ENCODE measurements at regions not wholly inside any gene's neighbourhood (a gene's known extent, or its start where the extent isn't known, plus 50 kb on each side); places are given as distances from the start of the nearest gene placed in this dataset.

DNA sequence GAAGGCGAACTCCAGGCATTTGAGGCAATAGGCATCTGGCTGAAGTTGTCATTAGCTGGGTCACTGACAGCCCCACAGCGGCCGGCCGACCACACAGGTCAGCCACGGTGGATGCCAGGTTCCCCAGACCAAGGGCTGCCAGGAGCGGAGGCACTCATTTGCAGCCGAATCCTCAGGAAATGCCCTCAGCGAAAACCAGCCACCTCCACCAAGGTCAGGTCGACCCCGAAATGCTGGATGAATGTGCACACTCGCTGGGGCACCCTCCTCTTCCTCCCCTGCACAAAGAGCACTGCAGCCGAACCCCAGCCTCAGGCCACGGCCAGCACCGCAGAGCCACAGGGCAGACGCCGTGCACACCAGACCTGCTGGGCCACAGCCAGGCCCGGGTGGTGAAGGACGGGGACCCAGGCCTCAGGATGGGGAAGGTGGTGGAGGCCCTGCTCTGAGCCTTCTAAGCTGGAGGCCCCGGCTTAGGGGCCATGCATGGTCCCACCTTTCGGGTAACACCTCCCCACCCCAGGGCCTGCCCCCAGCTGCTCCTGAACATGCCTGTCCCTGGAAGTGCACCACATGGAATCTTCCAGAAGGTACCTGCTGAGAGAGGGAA, 206.0 kb downstream of the BRD1 start:
- Histone ChIP-seq H3K27ac (ENCODE audit: low read length) (no peak overlapping the region), H4K20me1 (ENCODE audit: insufficient read depth, low read length) (no peaks in the 10 kb centered on the region), H3F3A (ENCODE audit: insufficient read depth, low read length) (no peaks in the 10 kb centered on the region), H3K9ac (ENCODE audit: low read length) (no peak overlapping the region), H3K27me3 (replicated peaks; ENCODE audit: insufficient read depth, low read length) (no peaks in the 10 kb centered on the region), H3K79me2 (ENCODE audit: low read length) (peaks cover 57% of the 10 kb centered on the region), H3K36me3 (replicated peaks; ENCODE audit: insufficient read depth, low read length) (no peaks in the 10 kb centered on the region), H2AFZ (ENCODE audit: low read length) (no peak overlapping the region), H3K9me2 (replicated peaks; ENCODE audit: insufficient read depth, low read length) (no peaks in the 10 kb centered on the region), H3K9me3 (replicated peaks; ENCODE audit: insufficient read depth, low read length) (no peaks in the 10 kb centered on the region), H3K4me1 (ENCODE audit: low read length) (no peaks in the 10 kb centered on the region), H3K4me3 (ENCODE audit: low read length) (no peak overlapping the region), H3K4me2 (ENCODE audit: low read depth, low read length) (no peak overlapping the region)
- TF ChIP-seq, protein P1, sequence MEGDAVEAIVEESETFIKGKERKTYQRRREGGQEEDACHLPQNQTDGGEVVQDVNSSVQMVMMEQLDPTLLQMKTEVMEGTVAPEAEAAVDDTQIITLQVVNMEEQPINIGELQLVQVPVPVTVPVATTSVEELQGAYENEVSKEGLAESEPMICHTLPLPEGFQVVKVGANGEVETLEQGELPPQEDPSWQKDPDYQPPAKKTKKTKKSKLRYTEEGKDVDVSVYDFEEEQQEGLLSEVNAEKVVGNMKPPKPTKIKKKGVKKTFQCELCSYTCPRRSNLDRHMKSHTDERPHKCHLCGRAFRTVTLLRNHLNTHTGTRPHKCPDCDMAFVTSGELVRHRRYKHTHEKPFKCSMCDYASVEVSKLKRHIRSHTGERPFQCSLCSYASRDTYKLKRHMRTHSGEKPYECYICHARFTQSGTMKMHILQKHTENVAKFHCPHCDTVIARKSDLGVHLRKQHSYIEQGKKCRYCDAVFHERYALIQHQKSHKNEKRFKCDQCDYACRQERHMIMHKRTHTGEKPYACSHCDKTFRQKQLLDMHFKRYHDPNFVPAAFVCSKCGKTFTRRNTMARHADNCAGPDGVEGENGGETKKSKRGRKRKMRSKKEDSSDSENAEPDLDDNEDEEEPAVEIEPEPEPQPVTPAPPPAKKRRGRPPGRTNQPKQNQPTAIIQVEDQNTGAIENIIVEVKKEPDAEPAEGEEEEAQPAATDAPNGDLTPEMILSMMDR (IDR thresholded peaks at IDR 0.05; ENCODE audit: low read length) = no peak
- DNase-seq = no peak

- peaks cover 57% of the 10 kb centered on the region for H3K79me2 ChIP-seq (ENCODE audit: low read length)
- H3K27me3 ChIP-seq (replicated peaks; ENCODE audit: insufficient read depth, low read length) = no peaks in the 10 kb centered on the region
Observed at GRCh38 chr22:49620666-49621065, 207.0 kb downstream of the BRD1 start.

DNA sequence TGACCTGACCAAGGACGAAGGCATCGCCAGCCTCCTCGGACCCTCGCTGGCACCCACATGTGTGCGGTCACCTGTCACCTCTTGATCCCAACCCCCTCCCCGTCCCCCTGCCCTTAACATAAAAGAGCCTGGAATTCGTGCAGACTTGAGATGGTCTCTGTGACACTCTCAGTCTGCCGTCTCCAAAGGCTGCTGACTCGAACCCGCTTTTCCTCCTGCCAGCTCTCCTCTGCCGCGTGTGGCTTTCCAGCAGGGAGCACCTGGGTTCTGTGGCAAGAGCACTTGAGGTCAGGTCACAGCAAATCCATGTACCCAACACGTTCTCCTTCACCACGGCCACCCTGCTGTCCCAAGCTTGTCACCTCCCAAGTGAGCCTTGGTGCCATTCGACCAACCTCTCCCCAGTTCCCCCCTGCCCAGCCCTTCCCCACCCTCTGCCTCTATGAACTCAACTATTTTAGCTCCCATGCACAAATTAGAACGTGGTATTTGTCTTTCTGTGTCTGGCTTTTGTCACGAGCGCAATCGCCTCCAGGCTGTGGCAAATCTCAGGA, 207.6 kb downstream of the BRD1 start:
- DNase-seq = no peak
- TF ChIP-seq EZH2phosphoT487 (IDR thresholded peaks at IDR 0.05; ENCODE audit: low read length) (no peak), EZH2 (optimal IDR thresholded peaks at IDR 0.05; ENCODE audit: low read depth, low read length) (no peak)
- TF ChIP-seq, protein P1 (IDR thresholded peaks at IDR 0.05; ENCODE audit: low read length) = no peak
- H4K20me1 ChIP-seq (ENCODE audit: insufficient read depth, low read length) = no peaks in the 10 kb centered on the region
- no peak overlapping the region for H3K4me2 ChIP-seq (ENCODE audit: low read depth, low read length)
- H3K27ac ChIP-seq (ENCODE audit: low read length) = no peak overlapping the region
- H3K79me2 ChIP-seq (ENCODE audit: low read length) = peaks cover 56% of the 10 kb centered on the region
- no peaks in the 10 kb centered on the region for H3K4me1 ChIP-seq (ENCODE audit: low read length)
- no peaks in the 10 kb centered on the region for H3K9me2 ChIP-seq (replicated peaks; ENCODE audit: insufficient read depth, low read length)
- H3K9me3 ChIP-seq (replicated peaks; ENCODE audit: insufficient read depth, low read length) = no peaks in the 10 kb centered on the region
- no peak overlapping the region for H2AFZ ChIP-seq (ENCODE audit: low read length)
- H3K9ac ChIP-seq (ENCODE audit: low read length) = no peak overlapping the region
- no peaks in the 10 kb centered on the region for H3K27me3 ChIP-seq (replicated peaks; ENCODE audit: insufficient read depth, low read length)
- no peaks in the 10 kb centered on the region for H3F3A ChIP-seq (ENCODE audit: insufficient read depth, low read length)
- H3K36me3 ChIP-seq (replicated peaks; ENCODE audit: insufficient read depth, low read length) = no peaks in the 10 kb centered on the region
- H3K4me3 ChIP-seq (ENCODE audit: low read length) = no peak overlapping the region

More at GRCh38 chr22:49620666-49621065, 207.0 kb downstream of the BRD1 start:
- no peaks in the 10 kb centered on the region for H4K20me1 ChIP-seq (ENCODE audit: insufficient read depth, low read length)
- H3K9ac ChIP-seq (ENCODE audit: low read length) = no peak overlapping the region
- no peaks in the 10 kb centered on the region for H3K9me3 ChIP-seq (replicated peaks; ENCODE audit: insufficient read depth, low read length)
- H3F3A ChIP-seq (ENCODE audit: insufficient read depth, low read length) = no peaks in the 10 kb centered on the region
- no peak overlapping the region for H3K4me3 ChIP-seq (ENCODE audit: low read length)
- H3K9me2 ChIP-seq (replicated peaks; ENCODE audit: insufficient read depth, low read length) = no peaks in the 10 kb centered on the region
- no peak overlapping the region for H2AFZ ChIP-seq (ENCODE audit: low read length)
- DNase-seq = no peak
- no peak for TF ChIP-seq EZH2phosphoT487 (IDR thresholded peaks at IDR 0.05; ENCODE audit: low read length)
- TF ChIP-seq, protein P1 (IDR thresholded peaks at IDR 0.05; ENCODE audit: low read length) = no peak
- TF ChIP-seq EZH2 (optimal IDR thresholded peaks at IDR 0.05; ENCODE audit: low read depth, low read length) = no peak
- no peak overlapping the region for H3K27ac ChIP-seq (ENCODE audit: low read length)
- H3K4me1 ChIP-seq (ENCODE audit: low read length) = no peaks in the 10 kb centered on the region
- H3K4me2 ChIP-seq (ENCODE audit: low read depth, low read length) = no peak overlapping the region
- no peaks in the 10 kb centered on the region for H3K36me3 ChIP-seq (replicated peaks; ENCODE audit: insufficient read depth, low read length)

Measured in MM.1S (cell line).